Esophagus squamous epithelium (tissue), 4 donors: ENCODE measurements at regions not wholly inside any gene's neighbourhood (a gene's known extent, or its start where the extent isn't known, plus 50 kb on each side); places are given as distances from the start of the nearest gene placed in this dataset.

Source experiments
- POLR2A ChIP-seq, 4 donors: fragments of 450-650 bp; IDR thresholded peaks; one replicate each; pipeline ENCODE4 v1.6.1; 2017; ENCODE audit warnings: antibody characterized with exemption in 4 of 4, mild to moderate bottlenecking in 4 of 4, moderate library complexity in 3 of 4
- TF ChIP-seq, protein P1 (sequence below), 6 experiments: fragments of 450-650 bp in 4 of 6; fragments of 200-600 bp in 2 of 6; sonication (generic) in 2 of 6; IDR thresholded peaks; one replicate each; pipeline ENCODE4 v1.5.1; 2016 to 2019; ENCODE audit warnings: antibody characterized with exemption in 6 of 6, mild to moderate bottlenecking in 4 of 6, moderate library complexity in 4 of 6

DNA sequence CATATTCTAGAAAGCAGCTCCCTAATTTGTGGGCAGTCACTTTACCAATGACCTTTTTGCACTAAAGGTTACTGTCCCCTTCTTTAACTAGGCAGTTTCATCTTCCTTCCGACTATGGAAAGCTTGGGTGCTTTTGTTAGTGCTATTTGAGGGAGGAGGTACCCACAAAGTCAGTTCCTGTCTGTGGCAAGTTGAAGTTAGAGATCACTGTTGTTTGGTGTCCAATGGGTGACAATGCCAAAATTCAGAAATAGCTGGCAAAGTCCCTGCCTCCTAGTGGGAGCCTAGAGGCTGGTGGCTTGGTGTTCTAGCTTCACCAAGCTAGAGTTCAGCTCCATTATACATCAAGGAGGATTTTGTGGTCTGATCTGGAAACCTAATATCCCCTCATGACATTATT lies 87.1 kb upstream of the PNPT1 start:
- TF ChIP-seq, protein P1, sequence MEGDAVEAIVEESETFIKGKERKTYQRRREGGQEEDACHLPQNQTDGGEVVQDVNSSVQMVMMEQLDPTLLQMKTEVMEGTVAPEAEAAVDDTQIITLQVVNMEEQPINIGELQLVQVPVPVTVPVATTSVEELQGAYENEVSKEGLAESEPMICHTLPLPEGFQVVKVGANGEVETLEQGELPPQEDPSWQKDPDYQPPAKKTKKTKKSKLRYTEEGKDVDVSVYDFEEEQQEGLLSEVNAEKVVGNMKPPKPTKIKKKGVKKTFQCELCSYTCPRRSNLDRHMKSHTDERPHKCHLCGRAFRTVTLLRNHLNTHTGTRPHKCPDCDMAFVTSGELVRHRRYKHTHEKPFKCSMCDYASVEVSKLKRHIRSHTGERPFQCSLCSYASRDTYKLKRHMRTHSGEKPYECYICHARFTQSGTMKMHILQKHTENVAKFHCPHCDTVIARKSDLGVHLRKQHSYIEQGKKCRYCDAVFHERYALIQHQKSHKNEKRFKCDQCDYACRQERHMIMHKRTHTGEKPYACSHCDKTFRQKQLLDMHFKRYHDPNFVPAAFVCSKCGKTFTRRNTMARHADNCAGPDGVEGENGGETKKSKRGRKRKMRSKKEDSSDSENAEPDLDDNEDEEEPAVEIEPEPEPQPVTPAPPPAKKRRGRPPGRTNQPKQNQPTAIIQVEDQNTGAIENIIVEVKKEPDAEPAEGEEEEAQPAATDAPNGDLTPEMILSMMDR (IDR thresholded peaks at IDR 0.05), result no peak
- TF ChIP-seq POLR2A (IDR thresholded peaks at IDR 0.05), result no peak
